Hepatocyte (in vitro differentiated cells): ENCODE measurements at regions not wholly inside any gene's neighbourhood (a gene's known extent, or its start where the extent isn't known, plus 50 kb on each side); places are given as distances from the start of the nearest gene placed in this dataset.

Experiments used
- CTCF ChIP-seq: fragments of 200-600 bp; sonication (generic); IDR thresholded peaks from 2 replicates; pipeline ENCODE4 v1.5.1; 2016; ENCODE audit warnings: antibody characterized with exemption, mild to moderate bottlenecking; ENCODE audit not compliant: poor library complexity
- EZH2 ChIP-seq: fragments of 200-600 bp; sonication (generic); IDR thresholded peaks from 2 replicates; pipeline ENCODE4 v1.6.1; 2016; ENCODE audit warnings: antibody characterized with exemption, mild to moderate bottlenecking, borderline replicate concordance
- EZH2phosphoT487 ChIP-seq: fragments of 200-600 bp; sonication (generic); IDR thresholded peaks from one replicate; pipeline ENCODE4 v1.6.1; 2018; ENCODE audit warnings: antibody characterized with exemption, mild to moderate bottlenecking, low read depth, moderate library complexity; ENCODE audit not compliant: unreplicated experiment, severe bottlenecking

GRCh38 chr4:136540747-136541146, 991.5 kb downstream of the PCDH18 start:
- TF ChIP-seq CTCF (no peak), EZH2 (no peak), EZH2phosphoT487 (no peak)
